Testis (tissue), 2 donors: ENCODE measurements at regions not wholly inside any gene's neighbourhood (a gene's known extent, or its start where the extent isn't known, plus 50 kb on each side); places are given as distances from the start of the nearest gene placed in this dataset.

Source experiments
- CTCF ChIP-seq, 3 experiments: fragments of 450-650 bp in 2 of 3; fragments of 200-600 bp in 1 of 3; sonication (generic) in 1 of 3; IDR thresholded peaks; one replicate each; pipeline ENCODE4 v1.5.1; 2016 to 2019; ENCODE audit warnings: antibody characterized with exemption in 3 of 3, mild to moderate bottlenecking in 2 of 3, moderate library complexity in 1 of 3
- POLR2A ChIP-seq: fragments of 450-650 bp; IDR thresholded peaks from one replicate; pipeline ENCODE4 v1.6.1; 2017; ENCODE audit warnings: antibody characterized with exemption, mild to moderate bottlenecking, moderate library complexity

GRCh38 chr2:194380011-194380410, 1277.0 kb upstream of the SLC39A10 start:
- TF ChIP-seq CTCF (IDR thresholded peaks at IDR 0.05) (no peak), POLR2A (no peak)
